ENCODE measurements at regions not wholly inside any gene's neighbourhood (a gene's known extent, or its start where the extent isn't known, plus 50 kb on each side); places are given as distances from the start of the nearest gene placed in this dataset.

GRCh38 chr4:107255114-107255513 is 219.0 kb upstream of the DKK2 start:
- H3K36me3 ChIP-seq (ENCODE audit: control insufficient read depth in 2 of 2, insufficient read depth in 2 of 2, low read length in 1 of 2) = no peaks in the 10 kb centered on the region
- H3K9me3 ChIP-seq (replicated peaks; ENCODE audit: control insufficient read depth, insufficient read depth, low read length) = no peaks in the 10 kb centered on the region
- RAD21 ChIA-PET (ENCODE audit: unreplicated experiment) = no interaction called here
- no peak overlapping the region for H3K9ac ChIP-seq (ENCODE audit: control insufficient read depth, insufficient read depth, low read length)
- H3K27ac ChIP-seq (ENCODE audit: control insufficient read depth, insufficient read depth) = no peak overlapping the region
- intact Hi-C loops (cut with micrococcal nuclease; ENCODE audit: unreplicated experiment) = no loop called here
- POLR2A ChIA-PET = no interaction called here
- no peak overlapping the region for H3K4me3 ChIP-seq
- SMC1A ChIA-PET (ENCODE audit: uncharacterized antibody, unreplicated experiment) = no interaction called here
- CTCF ChIA-PET = no interaction called here
- no peak overlapping the region for H3K4me2 ChIP-seq (ENCODE audit: control insufficient read depth, insufficient read depth)
- no peaks in the 10 kb centered on the region for H3K4me1 ChIP-seq (ENCODE audit: control insufficient read depth, insufficient read depth, low read length)
- no TSS peak for BruUV-seq (replicated peaks)
- FAIRE-seq = no peak
- in situ Hi-C loops (cut with MboI) = no loop called here
- no peak for DNase-seq (ENCODE audit: low read depth, low spot score)
- no peaks in the 10 kb centered on the region for H4K20me1 ChIP-seq (ENCODE audit: control insufficient read depth, insufficient read depth)
- no peak for ATAC-seq
- H3K79me2 ChIP-seq (ENCODE audit: control insufficient read depth, insufficient read depth, low read length) = no peaks in the 10 kb centered on the region
- H2AFZ ChIP-seq (ENCODE audit: control insufficient read depth, low read depth, low read length) = no peak overlapping the region
- 33% methylated on average over 1 of the region's 1 CpG for WGBS (ENCODE audit: insufficient coverage, insufficient replicate concordance, low lambda C conversion rate, missing lambda C conversion rate)
- H3K27me3 ChIP-seq (replicated peaks in 1 of 2; ENCODE audit: control insufficient read depth in 2 of 2, insufficient read depth in 2 of 2, low read length in 1 of 2) = no peaks in the 10 kb centered on the region
- TF ChIP-seq HDGF (IDR thresholded peaks at IDR 0.05) = no peak
- no peak for TF ChIP-seq CHD1 (IDR thresholded peaks at IDR 0.05; ENCODE audit: low read depth, low read length)
- TF ChIP-seq RFX5 (IDR thresholded peaks at IDR 0.05; ENCODE audit: low read depth, low read length) = no peak
- no peak for TF ChIP-seq CREB1 (IDR thresholded peaks at IDR 0.05; ENCODE audit: low read depth)
- no peak for TF ChIP-seq NFYA (IDR thresholded peaks at IDR 0.05; ENCODE audit: borderline replicate concordance, low read depth, low read length)
- no peak for TF ChIP-seq FOXK2 (IDR thresholded peaks at IDR 0.05)

- no peak overlapping the region for H3K27ac ChIP-seq (ENCODE audit: control insufficient read depth, insufficient read depth)
- TF ChIP-seq MEF2B (IDR thresholded peaks at IDR 0.05; ENCODE audit: partially characterized antibody, poor library complexity, severe bottlenecking) = no peak
- TF ChIP-seq NRF1 (conservative IDR thresholded peaks at IDR 0.05; ENCODE audit: low read depth, low read length) = no peak
- TF ChIP-seq TARDBP (IDR thresholded peaks at IDR 0.05; ENCODE audit: borderline replicate concordance) = no peak
- no peak for TF ChIP-seq RAD21 (IDR thresholded peaks at IDR 0.05; ENCODE audit: insufficient read depth, low read depth, low read length)
- no peak for TF ChIP-seq STAT3 (IDR thresholded peaks at IDR 0.05; ENCODE audit: low read depth, low read length)
- TF ChIP-seq ZSCAN29 (IDR thresholded peaks at IDR 0.05) = no peak
- no peak for TF ChIP-seq MYC (IDR thresholded peaks at IDR 0.05; ENCODE audit: insufficient read depth, insufficient read length, insufficient replicate concordance, low read length, severe bottlenecking)
- no peak for TF ChIP-seq ZBTB11 (CRISPR knock-in tag; IDR thresholded peaks at IDR 0.05)
- TF ChIP-seq TCF7 (IDR thresholded peaks at IDR 0.05; ENCODE audit: borderline replicate concordance) = no peak
- ATAC-seq (no peak), FAIRE-seq (no peak), DNase-seq (ENCODE audit: low read depth, low spot score) (no peak)
- SMC1A ChIA-PET (ENCODE audit: uncharacterized antibody, unreplicated experiment) = no interaction called here
- in situ Hi-C loops (cut with MboI) (no loop called here), intact Hi-C loops (cut with micrococcal nuclease; ENCODE audit: unreplicated experiment) (no loop called here)
- 26% methylated on average over 3 of the region's 3 CpGs for WGBS (ENCODE audit: insufficient coverage, insufficient replicate concordance, low lambda C conversion rate, missing lambda C conversion rate)
- H4K20me1 ChIP-seq (ENCODE audit: control insufficient read depth, insufficient read depth) = no peaks in the 10 kb centered on the region
- H3K4me1 ChIP-seq (ENCODE audit: control insufficient read depth, insufficient read depth, low read length) = no peaks in the 10 kb centered on the region
- no peak overlapping the region for H3K9ac ChIP-seq (ENCODE audit: control insufficient read depth, insufficient read depth, low read length)
- no peak overlapping the region for H2AFZ ChIP-seq (ENCODE audit: control insufficient read depth, low read depth, low read length)
- RAD21 ChIA-PET (ENCODE audit: unreplicated experiment) = no interaction called here
- H3K4me2 ChIP-seq (ENCODE audit: control insufficient read depth, insufficient read depth) = no peak overlapping the region
- no TSS peak for BruUV-seq (replicated peaks)
- CTCF ChIA-PET = interaction anchor here (0.8 to 1.4 kb wide), 3 partner anchors 10 to 484 kb away, joined by 3 to 4 read pairs (median 3); no protein-coding TSS in a partner anchor
- no peaks in the 10 kb centered on the region for H3K27me3 ChIP-seq (replicated peaks in 1 of 2; ENCODE audit: control insufficient read depth in 2 of 2, insufficient read depth in 2 of 2, low read length in 1 of 2)
- H3K79me2 ChIP-seq (ENCODE audit: control insufficient read depth, insufficient read depth, low read length) = no peaks in the 10 kb centered on the region
- H3K4me3 ChIP-seq = no peak overlapping the region
- POLR2A ChIA-PET = no interaction called here
- no peaks in the 10 kb centered on the region for H3K36me3 ChIP-seq (ENCODE audit: control insufficient read depth in 2 of 2, insufficient read depth in 2 of 2, low read length in 1 of 2)
- H3K9me3 ChIP-seq (replicated peaks; ENCODE audit: control insufficient read depth, insufficient read depth, low read length) = no peaks in the 10 kb centered on the region
These were observed 217.5 kb upstream of the DKK2 start for GRCh38 chr4:107253579-107254068.
